H9 (cell line): ENCODE measurements at regions not wholly inside any gene's neighbourhood (a gene's known extent, or its start where the extent isn't known, plus 50 kb on each side); places are given as distances from the start of the nearest gene placed in this dataset.

Experiments
- DNase-seq: peaks from one replicate; pipeline ENCODE4 v3.0.0-alpha.2; 2017
- H2AFZ ChIP-seq: one replicate; pipeline ENCODE4 v1.6.1; 2013; ENCODE audit warnings: mild to moderate bottlenecking, low read length, control low read depth, moderate library complexity
- H2AK5ac ChIP-seq: 2 replicates; pipeline ENCODE4 v1.6.1; 2013; ENCODE audit warnings: low read length, control low read depth, mixed read lengths; ENCODE audit not compliant: insufficient read length
- H2BK120ac ChIP-seq: one replicate; pipeline ENCODE4 v1.6.1; 2013; ENCODE audit warnings: low read depth, mild to moderate bottlenecking, low read length, control low read depth, inconsistent platforms; ENCODE audit not compliant: poor library complexity, severe bottlenecking
- H2BK12ac ChIP-seq: 2 replicates; pipeline ENCODE4 v1.6.1; 2013; ENCODE audit warnings: low read length, control low read depth, mixed read lengths, low read depth; ENCODE audit not compliant: insufficient read length
- H2BK15ac ChIP-seq: 2 replicates; pipeline ENCODE4 v1.6.1; 2013; ENCODE audit warnings: low read depth, low read length, control low read depth
- H2BK20ac ChIP-seq: one replicate; pipeline ENCODE4 v1.6.1; 2013; ENCODE audit warnings: low read depth, mild to moderate bottlenecking, low read length, control low read depth, inconsistent platforms; ENCODE audit not compliant: poor library complexity, severe bottlenecking
- H2BK5ac ChIP-seq: 2 replicates; pipeline ENCODE4 v1.6.1; 2013; ENCODE audit warnings: low read length, control low read depth, mixed read lengths; ENCODE audit not compliant: insufficient read length
- H3K14ac ChIP-seq: 2 replicates; pipeline ENCODE4 v1.6.1; 2013; ENCODE audit warnings: low read length, control low read depth; ENCODE audit not compliant: insufficient read depth
- H3K18ac ChIP-seq: 2 replicates; pipeline ENCODE4 v1.6.1; 2013; ENCODE audit warnings: low read depth, mild to moderate bottlenecking, mixed read lengths, low read length, control low read depth; ENCODE audit not compliant: insufficient read length
- H3K23ac ChIP-seq: 2 replicates; pipeline ENCODE4 v1.6.1; 2013; ENCODE audit warnings: low read length, control low read depth, mixed read lengths, low read depth; ENCODE audit not compliant: insufficient read length
- H3K23me2 ChIP-seq: 2 replicates; pipeline ENCODE4 v1.6.1; 2013; ENCODE audit warnings: low read depth, mild to moderate bottlenecking, mixed read lengths, low read length, control low read depth; ENCODE audit not compliant: insufficient read length, poor library complexity, severe bottlenecking
- H3K27ac ChIP-seq: 2 replicates; pipeline ENCODE4 v1.5.1; 2013; ENCODE audit warnings: low read length, control low read depth, mixed read lengths, low read depth; ENCODE audit not compliant: insufficient read length
- H3K27me3 ChIP-seq: 2 replicates; pipeline ENCODE4 v1.6.1; 2013; ENCODE audit warnings: low read length, control low read depth, inconsistent platforms; ENCODE audit not compliant: insufficient read depth
- H3K4ac ChIP-seq: 2 replicates; pipeline ENCODE4 v1.6.1; 2013; ENCODE audit warnings: low read depth, mild to moderate bottlenecking, control low read depth, inconsistent platforms, low read length, moderate library complexity
- H3K4me1 ChIP-seq: 2 replicates; pipeline ENCODE4 v1.6.1; 2013; ENCODE audit warnings: low read length, control low read depth, inconsistent platforms; ENCODE audit not compliant: insufficient read depth
- H3K4me2 ChIP-seq: 2 replicates; pipeline ENCODE4 v1.6.1; 2013; ENCODE audit warnings: low read length, control low read depth, mixed read lengths; ENCODE audit not compliant: insufficient read length, insufficient read depth
- H3K56ac ChIP-seq: 2 replicates; pipeline ENCODE4 v1.6.1; 2013; ENCODE audit warnings: low read depth, mild to moderate bottlenecking, mixed read lengths, low read length, control low read depth; ENCODE audit not compliant: insufficient read length
- H3K79me1 ChIP-seq: 2 replicates; pipeline ENCODE4 v1.6.1; 2013; ENCODE audit warnings: low read depth, mild to moderate bottlenecking, moderate library complexity, low read length, control low read depth, inconsistent platforms; ENCODE audit not compliant: insufficient read depth, poor library complexity, severe bottlenecking
- H3K79me2 ChIP-seq: 2 replicates; pipeline ENCODE4 v1.6.1; 2013; ENCODE audit warnings: low read length, control low read depth, inconsistent platforms; ENCODE audit not compliant: insufficient read depth
- H3K9ac ChIP-seq: 2 replicates; pipeline ENCODE4 v1.6.1; 2013; ENCODE audit warnings: low read length, control low read depth, mixed read lengths; ENCODE audit not compliant: insufficient read length; ENCODE audit errors: extremely low read depth
- H3K9me3 ChIP-seq: one replicate; pipeline ENCODE4 v1.6.1; 2013; ENCODE audit warnings: low read depth, low read length, inconsistent platforms; ENCODE audit not compliant: control insufficient read depth
- H3T11ph ChIP-seq: one replicate; pipeline ENCODE4 v1.6.1; 2013; ENCODE audit warnings: mild to moderate bottlenecking, low read length, control low read depth, inconsistent platforms
- H4K20me1 ChIP-seq: one replicate; pipeline ENCODE4 v1.6.1; 2013; ENCODE audit not compliant: control insufficient read depth, insufficient read length, insufficient read depth
- H4K5ac ChIP-seq: 2 replicates; pipeline ENCODE4 v1.6.1; 2013; ENCODE audit warnings: low read depth, mild to moderate bottlenecking, mixed read lengths, low read length, control low read depth; ENCODE audit not compliant: insufficient read length
- H4K8ac ChIP-seq: replicated peaks from 2 replicates; pipeline ENCODE4 v1.6.1; 2013; ENCODE audit warnings: low read length, control low read depth, mixed read lengths, low read depth; ENCODE audit not compliant: insufficient read length
- H4K91ac ChIP-seq: 2 replicates; pipeline ENCODE4 v1.6.1; 2013; ENCODE audit warnings: low read depth, mild to moderate bottlenecking, moderate library complexity, mixed read lengths, low read length, control low read depth; ENCODE audit not compliant: insufficient read length
- H3K27ac Mint-ChIP-seq, 3 experiments: 2 replicates in 2 of 3; 3 replicates in 1 of 3; pipeline ENCODE4 v1.8.0; 2020 to 2021; ENCODE audit warnings: mixed read lengths in 3 of 3, mild to moderate bottlenecking in 1 of 3, moderate library complexity in 1 of 3
- H3K27me3 Mint-ChIP-seq: 2 replicates; pipeline ENCODE4 v1.8.0; 2021; ENCODE audit warnings: low read depth, mild to moderate bottlenecking, moderate library complexity, mixed read lengths
- H3K36me3 Mint-ChIP-seq, 3 experiments: 2 replicates in 2 of 3; 3 replicates in 1 of 3; pipeline ENCODE4 v1.8.0; 2020 to 2021; ENCODE audit warnings: low read depth in 3 of 3, mixed read lengths in 3 of 3; ENCODE audit not compliant: insufficient read depth in 1 of 3
- H3K4me1 Mint-ChIP-seq, 2 experiments: 2 replicates each; pipeline ENCODE4 v1.8.0; 2020; ENCODE audit warnings: mixed read lengths in 2 of 2
- H3K4me3 Mint-ChIP-seq, 2 experiments: 2 replicates in 1 of 2; 3 replicates in 1 of 2; pipeline ENCODE4 v1.8.0; 2020 to 2021; ENCODE audit warnings: mild to moderate bottlenecking in 2 of 2, mixed read lengths in 2 of 2, moderate library complexity in 1 of 2
- H3K9me3 Mint-ChIP-seq, 2 experiments: 2 replicates in 1 of 2; 3 replicates in 1 of 2; pipeline ENCODE4 v1.8.0; 2020; ENCODE audit warnings: mild to moderate bottlenecking in 2 of 2, mixed read lengths in 2 of 2, moderate library complexity in 1 of 2
- CTCF ChIP-seq: fragments of 200-600 bp; sonication (generic); conservative IDR thresholded peaks from 3 replicates; pipeline ENCODE4 v1.8.0; 2021; ENCODE audit warnings: antibody characterized with exemption, mild to moderate bottlenecking

- Histone ChIP-seq H2AK5ac (no peak overlapping the region), H3K23me2 (no peaks in the 10 kb centered on the region), H2BK5ac (no peak overlapping the region), H3K4me1 (no peaks in the 10 kb centered on the region; the same call in 1 of the 2 replicates), H3K9ac (no peak overlapping the region), H4K5ac (no peak overlapping the region), H2BK15ac (no peak overlapping the region), H3T11ph (no peak overlapping the region), H3K23ac (no peak overlapping the region), H2BK20ac (no peak overlapping the region), H4K8ac (no peak overlapping the region), H4K20me1 (no peaks in the 10 kb centered on the region), H2BK120ac (no peak overlapping the region), H3K56ac (no peak overlapping the region), H3K4ac (no peak overlapping the region), H2AFZ (no peak overlapping the region), H3K27ac (no peak overlapping the region), H3K14ac (no peak overlapping the region), H2BK12ac (no peak overlapping the region), H3K79me2 (no peaks in the 10 kb centered on the region), H3K9me3 (no peaks in the 10 kb centered on the region), H3K18ac (no peak overlapping the region), H4K91ac (no peak overlapping the region), H3K79me1 (no peaks in the 10 kb centered on the region), H3K27me3 (no peaks in the 10 kb centered on the region), H3K4me2 (no peak overlapping the region)
- peaks cover 18 to 19% of the 10 kb centered on the region in 2 experiments for H3K4me1 Mint-ChIP-seq
- no peak for DNase-seq
- peak overlapping the region in 2 of 3 experiments; percentile 41 to 91; a peak in 4 of 7 replicates for H3K27ac Mint-ChIP-seq
- no peak for TF ChIP-seq CTCF
- no peaks in the 10 kb centered on the region for H3K9me3 Mint-ChIP-seq
- no peak overlapping the region for H3K4me3 Mint-ChIP-seq
- no peaks in the 10 kb centered on the region for H3K27me3 Mint-ChIP-seq
- H3K36me3 Mint-ChIP-seq, result no peaks in the 10 kb centered on the region
These were observed 624.7 kb downstream of the CD109 start for GRCh38 chr6:74320715-74321114.
